22Rv1 (cell line): ENCODE measurements at regions not wholly inside any gene's neighbourhood (a gene's known extent, or its start where the extent isn't known, plus 50 kb on each side); places are given as distances from the start of the nearest gene placed in this dataset.

Source experiments
- ZFX ChIP-seq: fragments of 450-650 bp; IDR thresholded peaks from 2 replicates; pipeline ENCODE4 v1.6.1; 2017; ENCODE audit warnings: antibody characterized with exemption, borderline replicate concordance
- TF ChIP-seq, protein P1 (sequence below): fragments of 450-650 bp; IDR thresholded peaks from 2 replicates; pipeline ENCODE4 v1.5.1; 2017; ENCODE audit warnings: mild to moderate bottlenecking

DNA sequence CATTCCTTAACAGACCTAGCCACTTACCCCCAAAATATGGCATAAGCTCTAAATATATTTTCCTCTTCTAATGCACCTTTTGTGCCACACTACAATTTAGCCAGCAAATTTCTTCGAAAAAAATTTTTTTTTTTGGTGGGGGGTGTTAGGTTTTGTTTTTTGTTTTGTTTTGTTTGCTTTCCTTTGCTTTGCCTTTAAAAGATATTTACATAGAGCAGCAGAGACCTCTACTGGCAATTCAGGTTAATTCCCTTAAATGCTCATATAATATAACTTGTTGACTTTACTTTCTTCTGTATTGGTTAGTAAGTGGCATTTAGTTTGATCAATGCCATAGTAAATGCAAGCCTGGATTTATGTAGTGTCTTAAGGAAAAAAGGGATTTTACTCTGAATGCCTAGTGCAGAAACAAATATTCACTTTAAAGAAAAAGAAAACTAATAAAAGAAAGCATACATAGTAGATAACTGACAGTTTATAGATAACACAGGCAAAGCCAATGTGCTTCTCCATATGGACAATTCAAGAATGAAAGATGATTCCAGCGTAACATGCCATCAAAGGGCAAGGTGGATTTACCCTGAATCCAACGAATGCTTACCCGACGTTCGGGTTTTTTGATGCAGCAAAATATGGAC is 1250.6 kb downstream of the GATA3 start:
- TF ChIP-seq, protein P1, sequence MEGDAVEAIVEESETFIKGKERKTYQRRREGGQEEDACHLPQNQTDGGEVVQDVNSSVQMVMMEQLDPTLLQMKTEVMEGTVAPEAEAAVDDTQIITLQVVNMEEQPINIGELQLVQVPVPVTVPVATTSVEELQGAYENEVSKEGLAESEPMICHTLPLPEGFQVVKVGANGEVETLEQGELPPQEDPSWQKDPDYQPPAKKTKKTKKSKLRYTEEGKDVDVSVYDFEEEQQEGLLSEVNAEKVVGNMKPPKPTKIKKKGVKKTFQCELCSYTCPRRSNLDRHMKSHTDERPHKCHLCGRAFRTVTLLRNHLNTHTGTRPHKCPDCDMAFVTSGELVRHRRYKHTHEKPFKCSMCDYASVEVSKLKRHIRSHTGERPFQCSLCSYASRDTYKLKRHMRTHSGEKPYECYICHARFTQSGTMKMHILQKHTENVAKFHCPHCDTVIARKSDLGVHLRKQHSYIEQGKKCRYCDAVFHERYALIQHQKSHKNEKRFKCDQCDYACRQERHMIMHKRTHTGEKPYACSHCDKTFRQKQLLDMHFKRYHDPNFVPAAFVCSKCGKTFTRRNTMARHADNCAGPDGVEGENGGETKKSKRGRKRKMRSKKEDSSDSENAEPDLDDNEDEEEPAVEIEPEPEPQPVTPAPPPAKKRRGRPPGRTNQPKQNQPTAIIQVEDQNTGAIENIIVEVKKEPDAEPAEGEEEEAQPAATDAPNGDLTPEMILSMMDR = peak; percentile 84
- TF ChIP-seq ZFX = no peak
